GM12873 (cell line): ENCODE measurements at regions not wholly inside any gene's neighbourhood (a gene's known extent, or its start where the extent isn't known, plus 50 kb on each side); places are given as distances from the start of the nearest gene placed in this dataset.

ENCODE experiments used
- TF ChIP-seq, protein P1 (sequence below): IDR thresholded peaks from 2 replicates; pipeline ENCODE4 v1.5.1; 2012; ENCODE audit warnings: low read depth, mild to moderate bottlenecking, moderate library complexity, low read length, control low read depth; ENCODE audit not compliant: insufficient read depth; ENCODE audit errors: missing control alignments

GRCh38 chr3:185306847-185307246, 53.0 kb upstream of the EHHADH start:
- TF ChIP-seq, protein P1, sequence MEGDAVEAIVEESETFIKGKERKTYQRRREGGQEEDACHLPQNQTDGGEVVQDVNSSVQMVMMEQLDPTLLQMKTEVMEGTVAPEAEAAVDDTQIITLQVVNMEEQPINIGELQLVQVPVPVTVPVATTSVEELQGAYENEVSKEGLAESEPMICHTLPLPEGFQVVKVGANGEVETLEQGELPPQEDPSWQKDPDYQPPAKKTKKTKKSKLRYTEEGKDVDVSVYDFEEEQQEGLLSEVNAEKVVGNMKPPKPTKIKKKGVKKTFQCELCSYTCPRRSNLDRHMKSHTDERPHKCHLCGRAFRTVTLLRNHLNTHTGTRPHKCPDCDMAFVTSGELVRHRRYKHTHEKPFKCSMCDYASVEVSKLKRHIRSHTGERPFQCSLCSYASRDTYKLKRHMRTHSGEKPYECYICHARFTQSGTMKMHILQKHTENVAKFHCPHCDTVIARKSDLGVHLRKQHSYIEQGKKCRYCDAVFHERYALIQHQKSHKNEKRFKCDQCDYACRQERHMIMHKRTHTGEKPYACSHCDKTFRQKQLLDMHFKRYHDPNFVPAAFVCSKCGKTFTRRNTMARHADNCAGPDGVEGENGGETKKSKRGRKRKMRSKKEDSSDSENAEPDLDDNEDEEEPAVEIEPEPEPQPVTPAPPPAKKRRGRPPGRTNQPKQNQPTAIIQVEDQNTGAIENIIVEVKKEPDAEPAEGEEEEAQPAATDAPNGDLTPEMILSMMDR = no peak

DNA sequence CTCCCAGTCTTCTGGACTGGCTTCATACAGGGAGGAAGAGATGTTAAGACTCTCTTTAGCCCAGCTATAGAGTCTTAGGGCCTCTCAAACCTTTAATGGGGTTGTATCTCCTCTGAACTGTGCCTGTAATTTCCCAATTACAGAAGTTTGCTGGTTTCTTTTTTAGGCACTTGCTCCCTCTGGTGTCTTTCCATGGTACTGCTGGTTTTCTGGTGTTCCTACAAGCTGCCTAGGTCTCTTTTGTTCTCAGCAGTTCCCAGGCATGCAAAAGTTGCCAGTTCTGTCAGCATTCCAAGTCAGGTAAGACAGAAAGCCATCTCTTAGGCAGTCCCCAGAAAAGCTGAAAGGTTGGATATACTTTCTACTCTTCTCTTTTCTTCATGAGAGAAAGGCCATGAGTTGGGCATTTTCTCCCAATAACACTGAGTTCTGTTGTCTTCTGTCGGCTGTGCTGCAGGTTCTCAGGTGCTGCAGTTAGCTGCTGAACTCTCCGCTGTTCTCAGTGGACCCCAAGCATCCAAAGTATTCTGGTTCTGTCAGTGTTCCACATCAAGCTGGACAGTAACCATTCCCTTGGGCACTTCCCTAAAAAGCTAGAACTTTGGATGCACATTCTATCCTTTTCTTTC, 54.4 kb upstream of the EHHADH start:
- TF ChIP-seq, protein P1 = peak; percentile 87

DNA sequence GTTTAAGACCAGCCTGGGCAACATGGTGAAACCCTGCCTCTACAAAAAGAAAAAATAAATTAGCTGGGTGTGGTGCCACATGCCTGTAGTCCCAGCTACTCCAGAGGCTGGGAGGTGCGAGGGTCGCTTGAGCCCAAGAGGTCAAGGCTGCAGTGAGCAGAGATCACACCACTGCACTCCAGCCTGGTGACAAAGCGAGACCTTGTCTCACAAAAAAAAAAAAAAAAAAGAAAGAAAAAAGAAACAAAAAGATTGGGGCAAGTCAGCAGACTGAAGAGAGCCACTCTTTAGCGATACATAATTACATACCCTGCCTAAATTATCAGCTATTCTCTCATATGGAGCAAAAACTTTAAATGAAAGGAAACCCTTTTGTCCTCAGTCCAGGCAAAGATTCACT, 53.6 kb upstream of the MAP3K13 start:
- TF ChIP-seq, protein P1 = no peak

DNA sequence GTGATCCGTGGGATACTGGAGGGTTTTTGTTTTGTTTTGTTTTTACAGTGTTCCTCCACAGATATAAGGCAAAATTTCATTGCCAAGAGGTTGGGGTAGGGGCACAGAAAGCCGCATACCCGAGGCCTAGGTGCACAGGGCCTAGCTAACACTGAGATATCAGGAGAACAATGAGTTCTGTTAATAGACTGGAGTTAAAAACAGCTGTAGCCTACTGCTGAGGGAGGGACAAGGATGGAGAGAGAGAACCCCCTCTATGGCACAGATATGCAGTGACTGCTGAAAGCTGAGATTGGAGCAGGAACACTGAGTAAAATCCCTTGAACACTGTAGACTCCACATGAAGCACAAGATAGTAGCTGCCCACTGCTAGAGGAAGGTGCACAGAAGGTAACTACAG, 53.1 kb upstream of the MAP3K13 start:
- TF ChIP-seq, protein P1 = no peak

- TF ChIP-seq, protein P1 = no peak
Measured at GRCh38 chr3:185311991-185312390, 50.9 kb upstream of the MAP3K13 start.
